ENCODE measurements at regions not wholly inside any gene's neighbourhood (a gene's known extent, or its start where the extent isn't known, plus 50 kb on each side); places are given as distances from the start of the nearest gene placed in this dataset.

GRCh38 chr3:106711650-106712049 is 665.6 kb upstream of the CCDC54 start:
- DNase-seq (ENCODE audit: low read depth in 3 of 3, low spot score in 2 of 3): no peak

DNA sequence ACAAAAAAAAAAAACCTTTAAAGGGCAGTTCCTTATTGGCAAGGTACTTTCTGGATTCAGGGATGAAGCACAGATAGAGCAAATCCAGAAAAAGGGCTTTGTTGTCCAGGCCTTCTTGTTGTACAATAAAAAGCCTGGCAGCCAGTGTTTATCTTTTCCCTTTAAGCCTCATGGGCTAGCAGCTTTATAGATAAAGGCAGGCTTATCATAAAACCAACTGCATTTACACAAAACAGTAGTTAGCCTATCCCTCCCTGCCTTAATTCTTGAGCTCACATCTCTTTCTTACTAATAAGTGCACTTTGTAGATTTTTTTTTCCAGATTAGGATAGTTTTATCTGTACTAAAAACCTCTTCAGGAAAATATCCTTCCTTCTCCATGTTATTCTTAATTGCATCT is 662.8 kb upstream of the CCDC54 start:
- no peak for DNase-seq (ENCODE audit: low read depth in 3 of 3, low spot score in 2 of 3)

DNA sequence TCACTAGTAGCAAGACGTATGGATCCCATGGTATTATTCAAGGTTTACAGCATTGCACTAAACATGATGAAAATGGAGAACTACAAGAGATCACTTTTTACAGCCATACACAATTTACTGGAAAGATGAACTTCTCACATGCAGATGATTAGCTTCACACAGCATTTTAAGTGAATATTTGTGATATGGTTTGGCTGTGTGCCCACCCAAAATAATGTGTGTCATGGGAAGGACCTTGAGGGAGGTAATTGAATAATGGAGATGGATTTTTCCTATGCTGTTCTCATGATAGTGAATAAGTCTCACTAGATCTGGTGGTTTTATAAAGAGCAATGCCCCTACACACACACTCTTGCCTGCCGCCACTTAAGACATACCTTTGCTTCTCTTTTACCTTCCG is 662.0 kb upstream of the CCDC54 start:
- no peak for DNase-seq (ENCODE audit: low read depth in 3 of 3, low spot score in 2 of 3)

- no peak for DNase-seq (ENCODE audit: low read depth in 3 of 3, low spot score in 2 of 3)
Measured at GRCh38 chr3:106717178-106717780, 660.0 kb upstream of the CCDC54 start.

GRCh38 chr3:106719077-106719476 is 658.2 kb upstream of the CCDC54 start:
- DNase-seq (ENCODE audit: low read depth in 3 of 3, low spot score in 2 of 3): no peak

DNA sequence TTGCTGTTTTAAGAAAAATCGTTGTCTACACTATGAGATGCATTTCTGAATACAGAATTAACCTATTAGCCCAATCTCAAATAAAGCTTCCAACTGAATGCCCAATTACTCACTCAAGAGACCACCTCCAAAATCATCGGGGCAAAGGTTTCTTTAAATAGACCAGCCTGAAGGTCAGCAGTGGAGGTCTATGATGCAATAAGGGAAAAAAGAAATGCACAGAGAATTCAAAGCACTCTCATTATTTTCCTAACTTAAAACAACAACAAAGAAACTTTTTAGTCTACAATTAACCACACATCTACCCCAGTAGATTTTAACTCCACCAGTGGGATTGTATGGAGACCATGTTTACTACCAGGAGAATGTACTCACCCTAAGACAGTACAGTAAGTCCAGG is 657.7 kb upstream of the CCDC54 start:
- no peak for DNase-seq (ENCODE audit: low read depth in 3 of 3, low spot score in 2 of 3)

DNA sequence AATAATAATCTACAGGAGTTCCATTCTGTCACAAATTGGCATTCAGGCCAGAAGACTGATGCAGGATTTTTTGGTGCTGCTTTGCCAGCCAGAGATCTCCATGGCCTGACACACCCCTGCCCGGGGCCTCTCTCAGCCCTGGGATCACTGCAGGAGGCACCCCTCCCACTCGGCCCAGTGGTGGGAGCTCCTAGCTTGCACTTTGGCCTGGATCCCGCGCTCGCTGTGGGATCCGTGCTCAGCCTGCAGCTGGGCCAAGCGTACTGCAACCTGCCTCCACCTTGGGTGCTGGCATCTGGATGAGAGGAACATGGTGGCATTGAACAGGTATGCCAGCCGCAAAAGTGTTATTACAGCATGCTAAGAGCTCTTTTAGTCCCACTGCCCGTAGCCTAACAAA is 656.7 kb upstream of the CCDC54 start:
- DNase-seq (ENCODE audit: low read depth in 3 of 3, low spot score in 2 of 3): no peak

DNA sequence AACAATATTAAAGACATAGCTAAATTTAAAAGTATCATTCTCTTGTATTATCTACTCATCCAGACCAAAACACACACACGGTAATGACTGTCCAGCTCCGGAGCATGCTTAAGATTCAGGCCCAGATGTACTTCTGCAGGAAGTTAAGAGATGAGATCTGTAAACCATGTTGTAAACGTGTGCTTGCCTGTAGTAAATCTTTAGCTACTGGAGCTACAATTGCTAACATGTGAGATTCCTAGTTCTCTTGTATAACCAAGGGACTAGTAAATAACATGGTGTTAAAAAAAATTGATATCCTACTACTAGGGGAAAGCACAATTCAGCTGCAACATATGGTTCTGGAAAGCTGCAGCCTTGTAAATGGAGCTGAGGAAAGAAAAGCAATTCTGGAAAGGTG is 651.7 kb upstream of the CCDC54 start:
- no peak for DNase-seq (ENCODE audit: low read depth in 3 of 3, low spot score in 2 of 3)

GRCh38 chr3:106728315-106729098 is 648.7 kb upstream of the CCDC54 start:
- no peak for DNase-seq (ENCODE audit: low read depth in 3 of 3, low spot score in 2 of 3)

GRCh38 chr3:106729481-106729880 is 647.8 kb upstream of the CCDC54 start:
- DNase-seq (ENCODE audit: low read depth in 3 of 3, low spot score in 2 of 3): no peak

GRCh38 chr3:106731230-106731629 is 646.0 kb upstream of the CCDC54 start:
- DNase-seq (ENCODE audit: low read depth in 3 of 3, low spot score in 2 of 3): no peak

DNA sequence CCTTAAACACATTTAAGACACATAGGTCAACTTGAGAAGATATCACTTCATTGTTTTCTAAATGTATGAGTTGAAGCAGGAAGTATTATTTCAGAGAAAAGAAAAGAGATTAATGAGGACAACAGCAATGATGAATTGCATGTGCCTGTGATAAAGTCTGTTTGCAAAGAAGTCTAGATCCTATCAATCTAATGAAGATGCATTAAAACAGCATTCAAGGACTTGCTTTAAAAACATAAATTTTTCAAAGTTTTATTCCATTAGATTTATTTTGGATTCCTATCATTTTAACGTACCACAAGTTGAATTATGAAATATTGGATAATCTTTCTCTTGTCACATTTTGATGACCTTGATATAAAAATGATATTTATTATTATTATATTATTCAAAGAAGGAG is 642.5 kb upstream of the CCDC54 start:
- DNase-seq (ENCODE audit: low read depth in 3 of 3, low spot score in 2 of 3): no peak

DNA sequence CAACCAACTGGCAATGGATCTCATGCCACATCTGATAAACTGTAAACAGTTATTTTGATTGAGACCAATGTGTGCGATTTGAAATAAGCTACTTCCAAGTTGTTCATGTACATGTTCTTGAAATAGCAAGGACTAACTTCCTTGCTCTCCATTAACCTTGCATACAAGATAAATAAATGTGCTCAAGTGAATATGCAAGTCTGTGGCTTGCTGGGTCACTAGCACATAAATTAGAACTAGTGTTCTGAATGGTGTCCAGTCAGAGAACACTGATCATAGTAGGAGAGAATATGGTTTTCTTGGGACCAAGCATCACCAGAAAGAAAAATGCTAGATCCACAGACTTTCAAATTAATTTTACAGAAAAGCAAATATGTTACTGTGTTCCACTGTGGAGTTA is 640.0 kb upstream of the CCDC54 start:
- no peak for DNase-seq (ENCODE audit: low read depth in 3 of 3, low spot score in 2 of 3)

DNA sequence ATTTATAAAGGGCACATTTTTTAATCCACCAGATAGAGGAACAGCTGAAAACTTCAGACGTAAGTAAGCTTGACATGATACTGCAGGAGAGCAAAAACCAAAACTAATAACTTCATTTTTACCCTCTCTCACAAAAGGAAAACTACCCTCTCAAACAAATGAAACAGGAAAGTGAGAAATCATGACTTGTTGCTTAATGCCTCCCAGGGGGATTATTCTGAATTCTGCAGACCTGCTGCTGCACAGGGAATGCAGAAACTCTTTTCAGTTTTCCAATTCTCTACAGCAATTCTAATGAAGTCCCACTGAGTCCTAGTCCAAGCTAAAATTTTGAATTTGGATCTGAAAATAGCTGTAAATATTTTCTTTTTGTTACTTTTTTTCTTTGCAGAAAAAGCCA is 637.1 kb upstream of the CCDC54 start:
- DNase-seq (ENCODE audit: low read depth in 3 of 3, low spot score in 2 of 3): no peak

DNA sequence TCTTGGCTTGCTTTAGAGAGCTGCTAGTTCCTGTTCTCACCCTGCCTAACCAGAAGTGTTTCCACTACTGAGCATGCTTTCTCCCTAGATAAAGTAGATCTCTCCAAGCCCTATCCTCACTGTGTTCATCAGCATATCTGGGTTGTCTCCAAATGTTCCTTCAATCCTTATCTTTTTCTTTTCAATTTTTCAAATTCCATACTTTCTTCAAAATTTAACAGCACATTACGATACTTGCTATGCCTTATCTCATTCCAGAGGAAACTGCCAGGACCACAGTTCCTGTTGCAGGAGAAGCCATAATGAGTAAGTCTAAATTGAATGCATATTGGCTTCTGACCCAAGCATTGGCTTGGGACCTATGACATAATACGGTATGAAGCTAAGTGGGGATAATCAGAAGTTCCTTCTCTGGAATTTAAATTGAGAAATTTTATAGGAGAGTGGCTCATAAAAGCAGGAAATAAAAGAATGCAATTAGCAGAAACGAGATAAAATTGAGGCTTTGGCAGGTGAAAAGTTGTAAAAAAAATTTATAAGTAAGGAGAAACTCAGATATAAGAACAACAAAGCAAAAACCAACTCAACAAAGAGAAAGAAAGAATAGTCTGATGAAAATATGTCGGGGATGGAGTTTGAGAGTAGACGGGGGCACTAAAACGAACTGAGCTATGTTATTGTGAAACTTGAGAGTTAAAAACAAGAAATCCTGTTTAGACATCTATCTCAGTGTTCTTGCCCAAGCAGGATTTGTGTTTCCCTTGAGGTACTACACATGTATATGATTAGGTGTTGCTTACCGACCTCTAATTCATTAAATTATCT is 631.7 kb upstream of the CCDC54 start:
- DNase-seq (ENCODE audit: low read depth in 3 of 3, low spot score in 2 of 3): no peak

DNA sequence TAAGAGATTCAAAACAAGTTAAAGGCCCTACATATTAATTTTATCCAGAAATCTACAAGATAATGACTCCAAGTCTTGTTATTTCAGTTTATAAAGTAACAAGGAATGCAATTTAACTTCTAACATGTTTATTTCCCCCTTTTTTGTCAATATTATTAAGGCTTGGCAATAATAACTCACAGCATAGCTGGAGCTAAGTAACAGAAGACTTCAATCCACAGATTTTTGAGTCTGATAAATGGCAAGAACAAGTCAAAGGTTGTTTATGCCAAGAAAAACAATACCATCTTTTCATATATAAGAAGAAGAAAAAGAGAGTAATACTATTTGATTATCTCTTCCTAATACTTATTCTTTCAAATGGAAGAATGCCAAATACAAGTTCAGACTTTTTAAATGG is 631.0 kb upstream of the CCDC54 start:
- no peak for DNase-seq (ENCODE audit: low read depth in 3 of 3, low spot score in 2 of 3)

DNA sequence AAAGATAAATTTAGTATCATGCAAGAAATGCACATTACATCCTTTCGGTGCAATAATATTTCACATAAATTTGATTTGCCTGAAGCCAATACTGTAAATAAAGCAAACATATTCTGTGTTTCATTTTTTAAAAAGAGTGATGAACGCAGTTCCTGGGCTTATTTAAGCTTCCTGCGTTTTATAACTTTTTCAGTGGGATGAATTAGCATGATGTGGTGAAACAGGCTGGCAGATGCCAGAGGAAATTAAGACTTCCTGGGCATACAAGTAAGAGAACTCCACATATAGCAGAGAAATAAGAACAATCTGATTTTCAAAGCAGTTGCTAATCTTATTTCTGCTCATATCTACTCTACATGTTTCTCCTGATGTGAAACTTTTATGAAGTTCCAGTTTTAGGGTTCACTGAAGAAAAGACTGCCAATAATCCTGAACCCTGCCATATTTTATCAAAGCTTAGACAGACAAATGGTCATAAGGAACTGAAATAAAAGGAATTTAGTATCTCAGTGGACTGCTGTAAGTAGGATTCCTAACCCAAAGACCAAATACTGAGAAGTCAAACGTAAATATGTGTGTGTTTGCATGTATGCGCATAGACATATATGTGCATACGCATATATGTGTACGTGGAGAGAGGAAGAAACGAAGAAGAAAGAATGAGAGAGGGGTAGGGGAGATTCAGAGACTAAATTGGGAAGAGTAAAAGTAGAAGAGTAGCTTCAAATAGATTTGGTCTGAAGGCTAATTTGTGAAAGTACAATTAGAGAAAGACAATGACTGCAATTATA is 628.6 kb upstream of the CCDC54 start:
- DNase-seq (ENCODE audit: low read depth in 3 of 3, low spot score in 2 of 3): no peak

DNA sequence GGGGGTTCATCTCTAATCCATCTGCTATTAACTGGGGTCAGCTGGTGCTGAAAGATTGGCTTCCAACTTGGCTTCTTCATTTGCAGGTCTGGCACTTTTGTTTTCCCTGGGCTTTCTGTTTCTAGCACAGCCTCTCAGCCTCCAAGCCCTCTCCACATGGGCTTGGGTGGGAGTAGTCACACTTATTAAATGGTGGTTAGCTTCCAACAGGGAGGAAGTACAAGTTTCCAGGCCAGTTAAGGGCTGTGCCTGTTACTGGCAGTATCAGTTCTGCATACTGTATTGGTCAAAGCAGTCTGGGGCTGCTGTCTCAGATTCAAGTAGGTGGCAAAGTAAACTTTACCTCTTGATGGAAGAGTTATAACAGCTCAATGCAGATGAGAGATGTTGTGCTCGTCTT is 627.1 kb upstream of the CCDC54 start:
- no peak for DNase-seq (ENCODE audit: low read depth in 3 of 3, low spot score in 2 of 3)

DNA sequence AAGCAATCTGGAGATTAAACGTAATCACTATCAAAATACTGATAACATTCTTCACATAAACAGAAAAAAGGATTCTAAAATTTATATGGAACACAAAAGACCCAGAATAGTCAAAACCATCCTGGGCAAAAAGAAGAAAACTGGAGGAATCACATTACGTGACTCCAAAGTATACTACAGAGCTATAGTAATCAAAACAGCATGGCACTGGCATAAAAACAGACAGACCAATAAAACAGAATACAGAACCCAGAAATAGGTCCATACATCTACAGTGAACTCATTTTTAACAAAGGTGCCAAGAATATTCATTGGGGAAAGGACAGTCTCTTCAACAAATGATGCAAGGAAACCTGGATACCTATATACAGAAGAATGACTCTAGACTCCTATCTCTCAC is 621.9 kb upstream of the CCDC54 start:
- DNase-seq (ENCODE audit: low read depth in 3 of 3, low spot score in 2 of 3): no peak

DNA sequence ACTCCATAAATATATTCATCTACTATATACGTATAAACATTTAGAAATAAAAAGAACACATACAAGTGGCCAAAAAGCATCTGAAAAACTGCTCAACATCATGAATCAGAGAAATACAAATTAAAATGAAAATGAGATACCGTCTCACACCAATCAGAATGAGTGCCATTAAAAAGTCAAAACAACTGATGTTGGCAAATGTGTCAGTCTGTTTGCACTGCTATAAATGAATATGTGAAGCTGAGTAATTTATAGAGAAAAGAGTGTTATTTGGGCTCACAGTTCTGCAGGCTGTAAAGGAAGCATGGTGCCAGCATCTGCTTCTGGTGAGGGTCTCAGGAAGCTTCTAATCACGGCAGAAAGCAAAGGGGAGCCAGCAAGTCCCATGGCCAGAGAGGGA is 620.3 kb upstream of the CCDC54 start:
- no peak for DNase-seq (ENCODE audit: low read depth in 3 of 3, low spot score in 2 of 3)

- DNase-seq (ENCODE audit: low read depth in 3 of 3, low spot score in 2 of 3): no peak
Measured at GRCh38 chr3:106758459-106758858, 618.8 kb upstream of the CCDC54 start.
